Cardiac fibroblast (primary cell): ENCODE measurements at regions not wholly inside any gene's neighbourhood (a gene's known extent, or its start where the extent isn't known, plus 50 kb on each side); places are given as distances from the start of the nearest gene placed in this dataset.
"Not testable (repeated sequence)": the region's sequence is repeated elsewhere in the genome, so short reads cannot be mapped to it uniquely, and the experiment has no call there.

ENCODE experiments used
- DNase-seq, 2 donors: peaks; one replicate each; pipeline versions ENCODE4 v3.0.0 to v3.0.0-alpha.2; 2010; ENCODE audit warnings: low read depth in 2 of 2
- H3K4me3 ChIP-seq, 2 donors: replicated peaks in 1 of 2; 1 replicate in 1 of 2; 2 replicates in 1 of 2; pipeline ENCODE4 v1.5.1; 2011; ENCODE audit warnings: low read depth in 2 of 2, low read length in 2 of 2, mild to moderate bottlenecking in 2 of 2, moderate library complexity in 1 of 2
- TF ChIP-seq, protein P1 (sequence below): IDR thresholded peaks from one replicate; pipeline ENCODE4 v1.5.1; 2011; ENCODE audit warnings: low read depth, mild to moderate bottlenecking, low read length, inconsistent platforms

DNA sequence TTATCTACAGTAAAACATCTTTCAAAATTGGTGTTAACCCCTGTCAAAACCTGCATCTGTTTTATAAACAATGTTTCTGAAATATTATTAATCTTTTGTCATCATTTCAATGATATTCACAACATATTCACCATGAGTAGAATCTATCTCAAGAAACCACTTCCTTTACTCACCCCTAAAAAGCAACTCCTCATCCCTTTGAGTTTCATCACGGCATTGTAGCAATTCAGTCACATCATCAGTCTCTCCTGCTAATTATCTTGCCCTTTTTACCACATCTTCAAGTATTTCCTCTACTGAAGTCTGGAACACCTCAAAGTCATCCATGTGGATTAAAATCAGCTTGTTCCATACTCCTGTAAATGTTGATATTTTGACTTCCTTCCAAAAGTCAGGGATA lies 415.3 kb upstream of the TECRL start:
- TF ChIP-seq, protein P1, sequence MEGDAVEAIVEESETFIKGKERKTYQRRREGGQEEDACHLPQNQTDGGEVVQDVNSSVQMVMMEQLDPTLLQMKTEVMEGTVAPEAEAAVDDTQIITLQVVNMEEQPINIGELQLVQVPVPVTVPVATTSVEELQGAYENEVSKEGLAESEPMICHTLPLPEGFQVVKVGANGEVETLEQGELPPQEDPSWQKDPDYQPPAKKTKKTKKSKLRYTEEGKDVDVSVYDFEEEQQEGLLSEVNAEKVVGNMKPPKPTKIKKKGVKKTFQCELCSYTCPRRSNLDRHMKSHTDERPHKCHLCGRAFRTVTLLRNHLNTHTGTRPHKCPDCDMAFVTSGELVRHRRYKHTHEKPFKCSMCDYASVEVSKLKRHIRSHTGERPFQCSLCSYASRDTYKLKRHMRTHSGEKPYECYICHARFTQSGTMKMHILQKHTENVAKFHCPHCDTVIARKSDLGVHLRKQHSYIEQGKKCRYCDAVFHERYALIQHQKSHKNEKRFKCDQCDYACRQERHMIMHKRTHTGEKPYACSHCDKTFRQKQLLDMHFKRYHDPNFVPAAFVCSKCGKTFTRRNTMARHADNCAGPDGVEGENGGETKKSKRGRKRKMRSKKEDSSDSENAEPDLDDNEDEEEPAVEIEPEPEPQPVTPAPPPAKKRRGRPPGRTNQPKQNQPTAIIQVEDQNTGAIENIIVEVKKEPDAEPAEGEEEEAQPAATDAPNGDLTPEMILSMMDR = no peak
- H3K4me3 ChIP-seq = no peak overlapping the region
- DNase-seq = no peak

DNA sequence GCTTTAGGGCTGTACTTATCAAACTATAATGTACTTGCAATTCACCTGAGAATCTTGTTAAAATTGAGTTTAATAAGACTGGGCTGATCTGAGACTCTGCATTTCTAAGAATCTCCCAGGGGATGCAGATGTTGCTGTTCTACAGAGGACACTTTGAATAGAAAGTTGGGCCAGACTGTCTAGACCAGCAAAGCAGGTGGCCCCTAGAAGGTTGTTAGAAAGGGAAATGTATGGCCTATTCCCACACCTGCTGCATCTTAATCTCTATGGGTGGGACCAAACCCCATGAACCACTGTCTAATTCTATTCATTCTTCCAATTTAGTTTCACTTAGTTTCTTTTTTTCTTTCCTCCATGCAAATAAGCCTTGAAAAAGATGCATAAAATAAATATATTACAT lies 413.2 kb upstream of the TECRL start:
- TF ChIP-seq, protein P1 = no peak
- DNase-seq = no peak
- H3K4me3 ChIP-seq = no peak overlapping the region

- DNase-seq = no peak
- TF ChIP-seq, protein P1 = no peak
- no peak overlapping the region for H3K4me3 ChIP-seq
Measured at GRCh38 chr4:64821219-64821976, 412.1 kb upstream of the TECRL start.

DNA sequence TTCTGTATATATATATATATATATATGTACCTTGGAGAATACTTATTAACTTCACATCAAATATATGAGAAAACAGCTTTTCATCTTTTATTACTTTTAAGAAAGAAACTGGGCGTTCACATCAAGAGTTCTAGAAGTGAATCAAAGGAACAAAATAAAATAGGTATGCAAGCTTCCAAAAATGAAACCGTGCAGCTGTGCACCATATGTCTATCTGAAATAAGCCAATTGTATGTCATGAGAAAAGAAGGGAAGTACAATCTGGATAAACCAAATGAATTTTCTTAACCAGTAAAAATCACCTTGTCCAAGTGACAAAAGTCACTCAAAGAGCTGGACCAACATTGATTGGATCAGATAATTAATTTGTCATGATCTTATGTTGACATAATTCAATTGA lies 405.4 kb upstream of the TECRL start:
- TF ChIP-seq, protein P1 = no peak
- DNase-seq = no peak
- no peak overlapping the region for H3K4me3 ChIP-seq

DNA sequence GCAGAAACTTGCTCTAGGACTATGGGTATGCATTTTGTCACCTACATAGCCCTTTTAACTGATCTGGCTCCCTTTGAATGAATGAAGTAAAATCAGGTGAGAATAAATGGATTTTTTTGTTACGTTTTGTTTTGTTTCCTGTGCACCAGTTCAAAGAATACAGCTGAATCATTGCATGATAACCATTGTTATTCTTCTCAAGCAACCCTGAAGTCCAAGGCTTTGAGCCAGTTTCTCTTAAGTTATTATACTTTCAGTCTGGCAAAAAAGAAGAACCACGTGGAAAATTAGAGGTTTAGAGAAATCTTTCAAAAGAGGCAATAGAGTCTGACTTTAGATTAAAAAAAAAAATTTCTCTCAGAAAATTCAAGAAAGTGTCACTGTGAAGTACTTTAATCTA lies 398.6 kb upstream of the TECRL start:
- DNase-seq = peak in 1 of 2 donors; percentile 24

GRCh38 chr4:64799751-64800150 lies 390.5 kb upstream of the TECRL start:
- H3K4me3 ChIP-seq = no peak overlapping the region
- DNase-seq = no peak
- TF ChIP-seq, protein P1 = no peak

More for the DNA sequence above, 398.6 kb upstream of the TECRL start:
- no peak overlapping the region for H3K4me3 ChIP-seq
- TF ChIP-seq, protein P1 = no peak

- DNase-seq = peak in 1 of 2 donors; percentile 7
- H3K4me3 ChIP-seq = not testable (repeated sequence)
Measured at GRCh38 chr4:64798828-64799227, 389.6 kb upstream of the TECRL start.
